SK-N-SH (cell line): ENCODE measurements at regions not wholly inside any gene's neighbourhood (a gene's known extent, or its start where the extent isn't known, plus 50 kb on each side); places are given as distances from the start of the nearest gene placed in this dataset.

Experiments used
- CHD2 ChIP-seq: fragments of 150-350 bp; IDR thresholded peaks from 2 replicates; pipeline ENCODE4 v1.6.1; 2018; ENCODE audit warnings: low read length; ENCODE audit not compliant: partially characterized antibody
- EP300 ChIP-seq, 2 experiments: IDR thresholded peaks; 2 replicates each; pipeline versions ENCODE4 v1.4.0 to v1.6.1; 2012; ENCODE audit warnings: borderline replicate concordance in 1 of 2, low read depth in 1 of 2, low read length in 1 of 2
- MXI1 ChIP-seq: IDR thresholded peaks from 2 replicates; pipeline ENCODE4 v1.6.1; 2012; ENCODE audit warnings: mild to moderate bottlenecking, low read depth, low read length, improper control_type of control experiment
- YY1 ChIP-seq: IDR thresholded peaks from 2 replicates; pipeline ENCODE4 v1.4.0; 2012; ENCODE audit warnings: low read depth, mild to moderate bottlenecking
- TF ChIP-seq, protein P1 (sequence below): IDR thresholded peaks from 2 replicates; pipeline ENCODE4 v1.4.0; 2012; ENCODE audit warnings: low read depth
- TF ChIP-seq, protein P2 (sequence below): fragments of 200-600 bp; sonication (generic); IDR thresholded peaks from 2 replicates; pipeline ENCODE4 v1.6.1; 2017; ENCODE audit warnings: antibody characterized with exemption, mild to moderate bottlenecking, moderate library complexity
- TF ChIP-seq, protein P3 (sequence below): IDR thresholded peaks from 2 replicates; pipeline ENCODE4; 2012

DNA sequence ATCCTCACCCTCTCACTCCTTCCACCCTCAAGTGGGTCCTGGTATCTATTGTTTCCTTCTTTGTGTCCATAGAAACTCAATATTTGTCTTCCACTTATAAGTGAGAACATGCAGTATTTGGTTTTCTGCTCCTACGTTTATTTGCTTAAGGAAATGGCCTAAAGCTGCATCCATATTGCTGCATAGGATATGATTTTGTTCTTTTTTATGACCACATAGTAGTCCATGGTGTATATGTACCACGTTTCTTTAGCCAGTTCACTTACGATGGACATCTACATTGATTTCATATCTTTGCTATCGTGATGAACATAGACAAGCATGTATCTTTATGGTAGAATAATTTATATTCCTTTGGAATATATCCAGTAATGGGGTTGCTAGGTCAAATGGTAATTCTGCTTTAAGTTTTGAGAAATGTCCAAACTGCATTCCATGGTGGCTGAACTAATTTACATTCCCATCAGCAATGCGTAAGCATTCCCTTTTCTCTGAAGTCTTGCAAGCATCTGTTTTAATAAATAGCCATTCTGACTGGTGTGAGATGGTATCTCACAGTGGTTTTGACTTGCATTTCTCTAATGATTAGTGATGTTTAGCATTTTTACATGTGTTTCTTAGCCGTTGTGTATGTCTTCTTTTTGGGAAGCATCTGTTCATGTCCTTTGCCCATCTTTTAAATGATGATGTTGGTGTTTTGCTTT is 650.2 kb downstream of the ZNF385D start:
- TF ChIP-seq MXI1 (no peak), YY1 (no peak), EP300 (IDR thresholded peaks at IDR 0.05; ENCODE audit: borderline replicate concordance in 1 of 2, low read depth in 1 of 2, low read length in 1 of 2) (no peak), CHD2 (no peak)
- TF ChIP-seq, protein P1, sequence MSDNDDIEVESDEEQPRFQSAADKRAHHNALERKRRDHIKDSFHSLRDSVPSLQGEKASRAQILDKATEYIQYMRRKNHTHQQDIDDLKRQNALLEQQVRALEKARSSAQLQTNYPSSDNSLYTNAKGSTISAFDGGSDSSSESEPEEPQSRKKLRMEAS = no peak
- TF ChIP-seq, protein P2, sequence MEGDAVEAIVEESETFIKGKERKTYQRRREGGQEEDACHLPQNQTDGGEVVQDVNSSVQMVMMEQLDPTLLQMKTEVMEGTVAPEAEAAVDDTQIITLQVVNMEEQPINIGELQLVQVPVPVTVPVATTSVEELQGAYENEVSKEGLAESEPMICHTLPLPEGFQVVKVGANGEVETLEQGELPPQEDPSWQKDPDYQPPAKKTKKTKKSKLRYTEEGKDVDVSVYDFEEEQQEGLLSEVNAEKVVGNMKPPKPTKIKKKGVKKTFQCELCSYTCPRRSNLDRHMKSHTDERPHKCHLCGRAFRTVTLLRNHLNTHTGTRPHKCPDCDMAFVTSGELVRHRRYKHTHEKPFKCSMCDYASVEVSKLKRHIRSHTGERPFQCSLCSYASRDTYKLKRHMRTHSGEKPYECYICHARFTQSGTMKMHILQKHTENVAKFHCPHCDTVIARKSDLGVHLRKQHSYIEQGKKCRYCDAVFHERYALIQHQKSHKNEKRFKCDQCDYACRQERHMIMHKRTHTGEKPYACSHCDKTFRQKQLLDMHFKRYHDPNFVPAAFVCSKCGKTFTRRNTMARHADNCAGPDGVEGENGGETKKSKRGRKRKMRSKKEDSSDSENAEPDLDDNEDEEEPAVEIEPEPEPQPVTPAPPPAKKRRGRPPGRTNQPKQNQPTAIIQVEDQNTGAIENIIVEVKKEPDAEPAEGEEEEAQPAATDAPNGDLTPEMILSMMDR = no peak
- TF ChIP-seq, protein P3, sequence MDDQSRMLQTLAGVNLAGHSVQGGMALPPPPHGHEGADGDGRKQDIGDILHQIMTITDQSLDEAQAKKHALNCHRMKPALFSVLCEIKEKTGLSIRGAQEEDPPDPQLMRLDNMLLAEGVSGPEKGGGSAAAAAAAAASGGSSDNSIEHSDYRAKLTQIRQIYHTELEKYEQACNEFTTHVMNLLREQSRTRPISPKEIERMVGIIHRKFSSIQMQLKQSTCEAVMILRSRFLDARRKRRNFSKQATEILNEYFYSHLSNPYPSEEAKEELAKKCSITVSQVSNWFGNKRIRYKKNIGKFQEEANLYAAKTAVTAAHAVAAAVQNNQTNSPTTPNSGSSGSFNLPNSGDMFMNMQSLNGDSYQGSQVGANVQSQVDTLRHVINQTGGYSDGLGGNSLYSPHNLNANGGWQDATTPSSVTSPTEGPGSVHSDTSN = no peak
